ENCODE measurements at regions not wholly inside any gene's neighbourhood (a gene's known extent, or its start where the extent isn't known, plus 50 kb on each side); places are given as distances from the start of the nearest gene placed in this dataset.
"Not testable (repeated sequence)": the region's sequence is repeated elsewhere in the genome, so short reads cannot be mapped to it uniquely, and the experiment has no call there.

- DNase-seq = peak; percentile 12
These were observed 95.2 kb downstream of the PLCE1 start for GRCh38 chr10:94088926-94089381.

- no peak for DNase-seq
These were observed 97.9 kb downstream of the PLCE1 start for GRCh38 chr10:94091649-94092048.

- DNase-seq = no peak
These were observed 99.1 kb downstream of the PLCE1 start for GRCh38 chr10:94092848-94093247.

- no peak for DNase-seq
These were observed 99.7 kb downstream of the PLCE1 start for GRCh38 chr10:94093286-94093905.

GRCh38 chr10:94094540-94094939 lies 100.8 kb downstream of the PLCE1 start:
- no peak for DNase-seq

- no peak for DNase-seq
These were observed 103.9 kb downstream of the PLCE1 start for GRCh38 chr10:94097656-94098055.

- DNase-seq = no peak
These were observed 105.2 kb downstream of the PLCE1 start for GRCh38 chr10:94098896-94099295.

GRCh38 chr10:94101894-94102293 lies 108.2 kb downstream of the PLCE1 start:
- DNase-seq = no peak

GRCh38 chr10:94102436-94102835 lies 108.7 kb downstream of the PLCE1 start:
- no peak for DNase-seq

- no peak for DNase-seq
These were observed 109.5 kb downstream of the PLCE1 start for GRCh38 chr10:94103192-94103591.

- no peak for DNase-seq
These were observed 110.1 kb downstream of the PLCE1 start for GRCh38 chr10:94103801-94104221.

- no peak for DNase-seq
These were observed 110.7 kb downstream of the PLCE1 start for GRCh38 chr10:94104316-94105000.

- no peak for DNase-seq
These were observed 111.5 kb downstream of the PLCE1 start for GRCh38 chr10:94105226-94105625.

- DNase-seq = no peak
These were observed 113.5 kb downstream of the PLCE1 start for GRCh38 chr10:94107191-94107590.

GRCh38 chr10:94108200-94108599 lies 114.5 kb downstream of the PLCE1 start:
- no peak for DNase-seq

- no peak for DNase-seq
These were observed 117.6 kb downstream of the PLCE1 start for GRCh38 chr10:94111367-94111766.

- DNase-seq = no peak
These were observed 118.6 kb downstream of the PLCE1 start for GRCh38 chr10:94112321-94112720.

GRCh38 chr10:94115725-94116124 lies 122.0 kb downstream of the PLCE1 start:
- DNase-seq = no peak

GRCh38 chr10:94116848-94117247 lies 123.1 kb downstream of the PLCE1 start:
- no peak for DNase-seq

GRCh38 chr10:94122211-94122610 lies 128.5 kb downstream of the PLCE1 start:
- DNase-seq = no peak

GRCh38 chr10:94123258-94123995 lies 129.7 kb downstream of the PLCE1 start:
- no peak for DNase-seq

GRCh38 chr10:94124147-94124546 lies 130.4 kb downstream of the PLCE1 start:
- DNase-seq = not testable (repeated sequence)

GRCh38 chr10:94125268-94125667 lies 131.5 kb downstream of the PLCE1 start:
- not testable (repeated sequence) for DNase-seq

GRCh38 chr10:94125856-94126255 lies 132.1 kb downstream of the PLCE1 start:
- DNase-seq = no peak
